T-helper 2 cell (primary cell): ENCODE measurements at regions not wholly inside any gene's neighbourhood (a gene's known extent, or its start where the extent isn't known, plus 50 kb on each side); places are given as distances from the start of the nearest gene placed in this dataset.
A peak's percentile ranks its signal among the peaks of the same experiment; 100 is the strongest.

ENCODE experiments used
- DNase-seq, 5 experiments: peaks; one replicate each; pipeline versions ENCODE4 v3.0.0 to v3.0.0-alpha.2; 2012 to 2022

GRCh38 chr17:77692571-77693161 lies 265.8 kb upstream of the TNRC6C start:
- DNase-seq: peak in 2 of 5 experiments; percentile 18 to 49

GRCh38 chr17:77693301-77693700 lies 265.2 kb upstream of the TNRC6C start:
- DNase-seq: no peak

GRCh38 chr17:77693776-77694175 lies 264.7 kb upstream of the TNRC6C start:
- DNase-seq: no peak

- DNase-seq: no peak
Measured at GRCh38 chr17:77694391-77695363, 263.8 kb upstream of the TNRC6C start.

GRCh38 chr17:77695386-77695785 lies 263.1 kb upstream of the TNRC6C start:
- no peak for DNase-seq

GRCh38 chr17:77696151-77696720 lies 262.3 kb upstream of the TNRC6C start:
- no peak for DNase-seq

GRCh38 chr17:77696721-77697460 lies 261.6 kb upstream of the TNRC6C start:
- no peak for DNase-seq

- DNase-seq: no peak
Measured at GRCh38 chr17:77697480-77698400, 260.8 kb upstream of the TNRC6C start.

- no peak for DNase-seq
Measured at GRCh38 chr17:77698903-77699623, 259.4 kb upstream of the TNRC6C start.

GRCh38 chr17:77700165-77700881 lies 258.2 kb upstream of the TNRC6C start:
- no peak for DNase-seq

GRCh38 chr17:77701996-77702395 lies 256.5 kb upstream of the TNRC6C start:
- no peak for DNase-seq

GRCh38 chr17:77704048-77704815 lies 254.3 kb upstream of the TNRC6C start:
- no peak for DNase-seq

GRCh38 chr17:77706938-77707337 lies 251.6 kb upstream of the TNRC6C start:
- DNase-seq: no peak

GRCh38 chr17:77707546-77707945 lies 251.0 kb upstream of the TNRC6C start:
- DNase-seq: no peak

GRCh38 chr17:77708049-77708448 lies 250.5 kb upstream of the TNRC6C start:
- DNase-seq: no peak

- DNase-seq: no peak
Measured at GRCh38 chr17:77708936-77709335, 249.6 kb upstream of the TNRC6C start.

GRCh38 chr17:77709594-77709993 lies 248.9 kb upstream of the TNRC6C start:
- DNase-seq: no peak

GRCh38 chr17:77712578-77712977 lies 245.9 kb upstream of the TNRC6C start:
- no peak for DNase-seq

GRCh38 chr17:77716289-77716926 lies 242.1 kb upstream of the TNRC6C start:
- no peak for DNase-seq
